Keratinocyte (primary cell): ENCODE measurements at regions not wholly inside any gene's neighbourhood (a gene's known extent, or its start where the extent isn't known, plus 50 kb on each side); places are given as distances from the start of the nearest gene placed in this dataset.

Experiments used
- CTCF ChIP-seq, 3 experiments: IDR thresholded peaks in 1 of 3; conservative IDR thresholded peaks in 1 of 3; optimal IDR thresholded peaks in 1 of 3; 2 replicates in 2 of 3; 3 replicates in 1 of 3; pipeline versions ENCODE3 to v1.5.1; 2011; ENCODE audit warnings: low read length in 3 of 3, mild to moderate bottlenecking in 3 of 3, moderate library complexity in 2 of 3, control low read depth in 1 of 3, inconsistent platforms in 1 of 3; ENCODE audit not compliant: insufficient read depth in 2 of 3; ENCODE audit errors: extremely low read depth in 1 of 3
- EZH2 ChIP-seq: IDR thresholded peaks from one replicate; pipeline ENCODE4 v1.6.1; 2012; ENCODE audit warnings: inconsistent platforms, mild to moderate bottlenecking, low read length, moderate library complexity

GRCh38 chr5:109561447-109561846 is 128.3 kb upstream of the MAN2A1 start:
- no peak for TF ChIP-seq CTCF (optimal IDR thresholded peaks at IDR 0.05 in 1 of 3, IDR thresholded peaks at IDR 0.05 in 1 of 3, conservative IDR thresholded peaks at IDR 0.05 in 1 of 3; ENCODE audit: extremely low read depth in 1 of 3, insufficient read depth in 2 of 3, low read length in 3 of 3)
- no peak for TF ChIP-seq EZH2
